MCF 10A (cell line): ENCODE measurements at regions not wholly inside any gene's neighbourhood (a gene's known extent, or its start where the extent isn't known, plus 50 kb on each side); places are given as distances from the start of the nearest gene placed in this dataset.

Source experiments
- BruUV-seq: library from RNA; stranded (reverse); fragments of 400-500 nt; replicated peaks from 2 replicates; lab custom pipeline; 2021; lab: Mats Ljungman, UMichigan
- CTCF ChIA-PET: fragments of 300-600 bp; sonication (Branson Sonifier 250); formaldehyde crosslinking; extraction: SDS; loops from one replicate; lab custom pipeline; 2021; ENCODE audit warnings: antibody characterized with exemption, inconsistent platforms; lab: Yijun Ruan, JAX
- POLR2A ChIA-PET: fragments of 300-600, 350-650 bp; sonication (Branson Sonifier 250); formaldehyde crosslinking; extraction: SDS; loops from one replicate; lab custom pipeline; 2020; ENCODE audit warnings: antibody characterized with exemption, inconsistent platforms; lab: Yijun Ruan, JAX
- DNase-seq: peaks from one replicate; pipeline ENCODE4 v3.0.0-alpha.2; 2018; ENCODE audit not compliant: unreplicated experiment
- H3K27ac Mint-ChIP-seq: one replicate; pipeline ENCODE4 v1.8.0; 2022; ENCODE audit warnings: mild to moderate bottlenecking, low read depth, mixed read lengths; ENCODE audit not compliant: unreplicated experiment
- H3K27me3 Mint-ChIP-seq: one replicate; pipeline ENCODE4 v1.8.0; 2022; ENCODE audit warnings: mixed read lengths; ENCODE audit not compliant: insufficient read depth, unreplicated experiment
- H3K36me3 Mint-ChIP-seq: one replicate; pipeline ENCODE4 v1.8.0; 2022; ENCODE audit warnings: mild to moderate bottlenecking, moderate library complexity, mixed read lengths; ENCODE audit not compliant: insufficient read depth, unreplicated experiment
- H3K4me1 Mint-ChIP-seq: one replicate; pipeline ENCODE4 v1.8.0; 2022; ENCODE audit warnings: mixed read lengths; ENCODE audit not compliant: insufficient read depth, unreplicated experiment
- H3K4me3 Mint-ChIP-seq: one replicate; pipeline ENCODE4 v1.8.0; 2022; ENCODE audit warnings: mild to moderate bottlenecking, moderate library complexity, mixed read lengths; ENCODE audit not compliant: unreplicated experiment
- H3K9me3 Mint-ChIP-seq: one replicate; pipeline ENCODE4 v1.8.0; 2022; ENCODE audit warnings: mixed read lengths; ENCODE audit not compliant: unreplicated experiment
- intact Hi-C: fragments of 100-400 bp; cut with micrococcal nuclease; formaldehyde crosslinking; loops from 2 replicates; pipeline ENCODE4 v1.14.1; 2022
- TF ChIP-seq, protein P1 (sequence below): fragments of 200-600 bp; IDR thresholded peaks from one replicate; pipeline ENCODE4 v1.8.0; 2022; ENCODE audit warnings: antibody characterized with exemption, mild to moderate bottlenecking; ENCODE audit not compliant: unreplicated experiment

DNA sequence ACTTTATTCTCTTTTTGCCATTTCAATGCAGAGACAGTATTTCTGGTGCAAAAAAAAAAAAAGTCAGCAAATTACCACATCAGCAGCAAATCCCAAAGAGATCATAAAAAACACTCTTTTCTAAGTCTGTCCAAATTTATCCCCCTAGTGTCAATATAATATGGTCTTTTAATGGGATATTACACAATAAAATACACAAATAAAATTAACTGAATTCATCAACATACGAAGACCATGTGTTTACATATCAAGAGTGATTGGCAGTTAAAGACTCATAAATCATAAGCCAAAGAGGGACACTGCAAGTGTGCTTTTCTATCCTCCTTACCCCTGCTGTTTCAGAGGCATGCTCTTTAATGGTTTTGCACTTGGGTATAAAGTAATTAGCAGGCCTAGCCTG, 340.2 kb upstream of the DKK2 start:
- CTCF ChIA-PET, result no interaction called here
- POLR2A ChIA-PET, result no interaction called here
- H3K27me3 Mint-ChIP-seq, result no peaks in the 10 kb centered on the region
- no peak for DNase-seq
- H3K4me3 Mint-ChIP-seq, result no peak overlapping the region
- BruUV-seq, result no TSS peak
- intact Hi-C loops, result no loop called here
- TF ChIP-seq, protein P1, sequence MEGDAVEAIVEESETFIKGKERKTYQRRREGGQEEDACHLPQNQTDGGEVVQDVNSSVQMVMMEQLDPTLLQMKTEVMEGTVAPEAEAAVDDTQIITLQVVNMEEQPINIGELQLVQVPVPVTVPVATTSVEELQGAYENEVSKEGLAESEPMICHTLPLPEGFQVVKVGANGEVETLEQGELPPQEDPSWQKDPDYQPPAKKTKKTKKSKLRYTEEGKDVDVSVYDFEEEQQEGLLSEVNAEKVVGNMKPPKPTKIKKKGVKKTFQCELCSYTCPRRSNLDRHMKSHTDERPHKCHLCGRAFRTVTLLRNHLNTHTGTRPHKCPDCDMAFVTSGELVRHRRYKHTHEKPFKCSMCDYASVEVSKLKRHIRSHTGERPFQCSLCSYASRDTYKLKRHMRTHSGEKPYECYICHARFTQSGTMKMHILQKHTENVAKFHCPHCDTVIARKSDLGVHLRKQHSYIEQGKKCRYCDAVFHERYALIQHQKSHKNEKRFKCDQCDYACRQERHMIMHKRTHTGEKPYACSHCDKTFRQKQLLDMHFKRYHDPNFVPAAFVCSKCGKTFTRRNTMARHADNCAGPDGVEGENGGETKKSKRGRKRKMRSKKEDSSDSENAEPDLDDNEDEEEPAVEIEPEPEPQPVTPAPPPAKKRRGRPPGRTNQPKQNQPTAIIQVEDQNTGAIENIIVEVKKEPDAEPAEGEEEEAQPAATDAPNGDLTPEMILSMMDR, result no peak
- no peaks in the 10 kb centered on the region for H3K36me3 Mint-ChIP-seq
- no peaks in the 10 kb centered on the region for H3K9me3 Mint-ChIP-seq
- no peak overlapping the region for H3K27ac Mint-ChIP-seq
- H3K4me1 Mint-ChIP-seq, result peaks cover 17% of the 10 kb centered on the region

DNA sequence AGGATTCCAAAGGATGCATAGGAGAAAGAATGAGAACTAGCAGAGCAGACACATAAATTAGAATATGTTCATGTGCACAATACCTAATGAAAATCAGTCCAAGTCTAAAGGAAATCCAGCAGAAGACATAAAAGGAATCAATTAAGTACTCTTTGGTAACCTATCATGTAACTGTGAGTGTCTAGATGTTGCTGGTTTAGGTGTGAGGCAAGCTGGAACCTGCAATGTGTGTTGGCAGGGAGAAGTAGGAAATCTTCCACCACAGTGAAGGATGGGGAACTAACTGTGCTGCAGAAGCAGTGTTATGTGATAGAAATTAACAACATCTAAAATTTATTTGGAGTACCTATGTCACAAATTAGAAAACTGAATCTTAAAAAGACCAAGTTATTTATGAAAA, 330.8 kb upstream of the DKK2 start:
- TF ChIP-seq, protein P1, result no peak
- peak; percentile 21 for DNase-seq
- no TSS peak for BruUV-seq
- Mint-ChIP-seq H3K4me3 (no peak overlapping the region), H3K27ac (no peak overlapping the region), H3K4me1 (no peaks in the 10 kb centered on the region), H3K36me3 (no peaks in the 10 kb centered on the region), H3K9me3 (no peaks in the 10 kb centered on the region), H3K27me3 (no peaks in the 10 kb centered on the region)
- intact Hi-C loops, result no loop called here
- ChIA-PET POLR2A (interaction anchor here (0.6 kb wide), 1 partner anchor 318 kb away, joined by 5 read pairs; no protein-coding TSS in a partner anchor), CTCF (interaction anchor here (0.6 to 1.9 kb wide), 2 partner anchors 12 to 186 kb away, joined by 3 to 8 read pairs; no protein-coding TSS in a partner anchor)

DNA sequence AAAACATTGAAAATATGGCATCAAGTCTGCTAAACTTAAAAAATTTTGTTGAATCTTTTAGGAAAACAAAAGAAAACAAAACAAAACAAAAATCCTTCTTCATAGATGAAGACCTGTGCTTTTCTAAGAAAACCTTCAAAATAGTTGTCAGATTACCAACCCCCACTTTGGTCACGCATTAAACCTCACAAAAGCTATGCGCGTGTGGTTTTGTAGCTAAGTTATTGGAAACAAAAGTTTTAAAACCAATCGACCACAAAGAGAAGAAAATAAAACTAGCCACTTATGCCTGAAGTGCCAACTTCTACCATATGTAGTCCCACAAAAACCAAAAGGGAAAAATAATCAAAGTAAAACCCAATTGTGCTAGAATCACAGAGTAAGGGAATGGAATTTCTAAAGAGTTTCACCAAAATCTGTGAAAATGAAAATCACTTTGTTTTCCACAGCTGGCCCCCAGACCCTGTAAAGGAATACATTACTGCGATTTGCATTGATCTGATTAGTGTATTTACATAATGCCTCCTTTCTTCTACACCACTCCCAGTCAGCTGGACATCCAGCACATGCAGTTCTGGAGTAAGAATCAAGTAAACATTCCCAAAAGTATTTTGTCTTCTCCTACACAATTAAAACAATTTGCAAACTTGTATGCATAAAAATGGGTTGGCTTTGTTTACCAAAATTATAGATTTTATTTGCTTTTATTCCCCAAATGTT, 330.1 kb upstream of the DKK2 start:
- intact Hi-C loops, result no loop called here
- TF ChIP-seq, protein P1, result no peak
- Mint-ChIP-seq H3K4me3 (no peak overlapping the region), H3K9me3 (no peaks in the 10 kb centered on the region), H3K27ac (no peak overlapping the region), H3K27me3 (no peaks in the 10 kb centered on the region), H3K4me1 (no peaks in the 10 kb centered on the region), H3K36me3 (no peaks in the 10 kb centered on the region)
- CTCF ChIA-PET, result interaction anchor here (1.9 kb wide), 1 partner anchor 13 kb away, joined by 8 read pairs; no protein-coding TSS in a partner anchor
- POLR2A ChIA-PET, result interaction anchor here (0.7 kb wide), 1 partner anchor 24 kb away, joined by 3 read pairs; no protein-coding TSS in a partner anchor
- no TSS peak for BruUV-seq
- DNase-seq, result no peak

DNA sequence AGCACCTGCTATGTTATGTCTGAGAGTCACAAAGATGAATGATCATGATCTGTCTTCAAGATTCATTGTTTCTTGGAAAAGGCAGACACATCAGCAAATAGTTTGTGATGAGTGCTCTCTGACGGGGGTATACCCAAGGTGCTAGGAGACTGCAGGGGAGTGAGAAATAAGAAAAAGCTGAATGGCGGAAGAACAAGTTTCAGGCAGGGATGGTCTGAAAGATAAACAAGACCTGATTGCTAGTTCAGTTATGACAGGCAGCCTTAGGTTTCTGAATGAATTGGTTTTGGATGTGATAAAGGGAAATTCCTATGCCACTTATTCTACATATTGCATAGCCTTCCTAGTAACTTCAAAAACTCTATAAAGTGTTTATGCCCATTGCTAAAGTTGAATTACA, 327.0 kb upstream of the DKK2 start:
- no TSS peak for BruUV-seq
- no peaks in the 10 kb centered on the region for H3K4me1 Mint-ChIP-seq
- H3K27ac Mint-ChIP-seq, result no peak overlapping the region
- no peak overlapping the region for H3K4me3 Mint-ChIP-seq
- intact Hi-C loops, result no loop called here
- ChIA-PET POLR2A (no interaction called here), CTCF (no interaction called here)
- H3K27me3 Mint-ChIP-seq, result no peaks in the 10 kb centered on the region
- H3K9me3 Mint-ChIP-seq, result no peaks in the 10 kb centered on the region
- no peaks in the 10 kb centered on the region for H3K36me3 Mint-ChIP-seq
- DNase-seq, result no peak
- TF ChIP-seq, protein P1, result no peak
